ENCODE measurements at regions not wholly inside any gene's neighbourhood (a gene's known extent, or its start where the extent isn't known, plus 50 kb on each side); places are given as distances from the start of the nearest gene placed in this dataset.

DNA sequence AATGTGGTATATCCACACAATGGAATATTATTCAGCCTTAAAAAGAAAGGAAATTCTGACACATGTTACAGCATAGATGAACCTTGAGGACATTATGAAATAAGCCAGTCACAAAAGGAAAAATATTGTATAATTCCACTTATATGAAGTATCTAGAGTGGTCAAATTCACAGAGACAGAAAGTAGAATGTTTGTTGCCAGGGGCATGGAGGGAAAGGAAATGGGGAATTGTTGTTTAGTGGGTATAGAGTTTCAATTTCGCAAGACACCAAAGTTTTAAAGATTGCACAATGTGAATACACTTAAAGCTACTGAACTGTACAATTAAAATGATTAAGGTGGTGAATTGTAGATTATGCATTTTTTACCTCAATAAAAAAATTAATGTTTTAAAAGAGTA is 92.9 kb downstream of the TXNL1 start:
- H3K4me3 ChIP-seq (ENCODE audit: low read length): no peak overlapping the region
- no peak for DNase-seq (ENCODE audit: low read depth, low spot score)

DNA sequence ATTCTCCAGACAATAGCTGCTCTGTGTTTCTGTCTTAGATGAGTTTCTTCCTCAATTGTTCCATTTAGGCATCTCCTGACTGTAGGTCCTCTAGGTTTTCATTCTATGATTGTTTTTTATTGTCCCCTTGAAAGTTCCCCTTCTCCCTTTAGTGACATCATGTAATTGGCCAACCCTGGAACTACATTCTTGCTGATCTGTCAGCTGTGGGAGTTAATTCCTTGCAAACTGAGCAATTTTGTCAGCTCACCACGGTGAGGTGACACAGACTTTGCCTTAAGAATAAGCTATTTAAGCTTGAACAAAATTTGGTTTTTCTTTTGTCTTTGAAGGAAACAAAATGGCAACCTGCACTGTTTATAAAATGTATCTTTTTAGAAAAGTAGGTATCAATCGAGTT is 95.9 kb downstream of the TXNL1 start:
- DNase-seq (ENCODE audit: low read depth, low spot score): no peak
- no peak overlapping the region for H3K4me3 ChIP-seq (ENCODE audit: low read length)

DNA sequence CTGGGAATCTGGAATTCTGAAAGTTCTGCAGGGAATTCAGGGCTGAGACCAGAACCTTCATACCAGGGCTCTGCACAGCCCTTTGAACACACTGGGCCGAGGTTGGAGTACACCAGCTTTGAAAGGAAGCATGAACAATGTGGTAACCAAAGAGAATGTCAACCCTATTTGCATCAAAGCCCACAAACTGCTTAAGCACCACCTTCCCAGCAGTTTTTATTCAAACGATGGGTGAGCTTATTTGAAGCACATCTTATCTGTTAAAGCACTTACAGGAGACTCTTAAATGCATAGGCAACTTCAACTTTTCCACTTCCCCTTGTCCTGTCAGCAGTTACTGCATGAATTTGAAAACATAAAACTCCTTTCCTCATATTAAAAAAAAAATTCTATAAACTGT is 96.6 kb downstream of the TXNL1 start:
- no peak overlapping the region for H3K4me3 ChIP-seq (ENCODE audit: low read length)
- peak; percentile 29 for DNase-seq (ENCODE audit: low read depth, low spot score)

DNA sequence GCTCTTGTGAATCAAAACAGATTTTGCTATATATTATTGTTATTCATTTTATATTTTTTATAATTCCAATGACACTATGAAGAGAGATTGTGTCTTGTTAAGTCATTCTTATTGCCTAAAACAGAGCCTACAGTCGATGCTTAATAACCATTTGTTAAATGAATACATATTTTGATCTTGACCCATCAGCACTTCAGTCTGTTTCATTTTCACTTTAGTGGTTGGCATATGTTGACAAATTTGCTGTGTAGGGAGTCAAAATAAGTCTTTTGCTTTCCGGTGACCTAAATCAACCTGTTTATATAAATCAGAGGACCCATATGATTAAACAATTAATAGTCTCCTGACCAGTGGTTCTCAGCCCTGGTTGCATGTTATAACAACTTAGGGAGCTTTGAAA is 97.1 kb downstream of the TXNL1 start:
- H3K4me3 ChIP-seq (ENCODE audit: low read length): no peak overlapping the region
- DNase-seq (ENCODE audit: low read depth, low spot score): no peak

DNA sequence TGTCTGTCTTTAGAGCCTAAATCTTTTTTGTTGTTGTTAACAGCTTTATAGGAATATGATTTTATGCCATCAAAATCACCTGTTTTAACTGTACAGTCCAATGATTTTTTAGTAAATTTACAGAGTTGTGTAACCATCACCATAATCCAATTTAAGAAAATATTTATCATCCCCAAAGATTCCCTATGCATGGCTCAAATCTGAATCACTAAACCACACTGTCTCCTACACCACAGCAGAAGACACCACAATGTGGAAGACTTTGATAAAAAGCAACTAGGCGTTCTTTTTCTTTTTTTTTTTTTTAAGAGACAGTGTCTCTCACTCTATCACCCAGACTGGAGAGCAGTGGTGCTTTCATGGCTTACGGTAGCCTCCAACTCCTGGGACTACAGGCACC is 99.6 kb downstream of the TXNL1 start:
- DNase-seq (ENCODE audit: low read depth, low spot score): peak; percentile 5
- no peak overlapping the region for H3K4me3 ChIP-seq (ENCODE audit: low read length)

DNA sequence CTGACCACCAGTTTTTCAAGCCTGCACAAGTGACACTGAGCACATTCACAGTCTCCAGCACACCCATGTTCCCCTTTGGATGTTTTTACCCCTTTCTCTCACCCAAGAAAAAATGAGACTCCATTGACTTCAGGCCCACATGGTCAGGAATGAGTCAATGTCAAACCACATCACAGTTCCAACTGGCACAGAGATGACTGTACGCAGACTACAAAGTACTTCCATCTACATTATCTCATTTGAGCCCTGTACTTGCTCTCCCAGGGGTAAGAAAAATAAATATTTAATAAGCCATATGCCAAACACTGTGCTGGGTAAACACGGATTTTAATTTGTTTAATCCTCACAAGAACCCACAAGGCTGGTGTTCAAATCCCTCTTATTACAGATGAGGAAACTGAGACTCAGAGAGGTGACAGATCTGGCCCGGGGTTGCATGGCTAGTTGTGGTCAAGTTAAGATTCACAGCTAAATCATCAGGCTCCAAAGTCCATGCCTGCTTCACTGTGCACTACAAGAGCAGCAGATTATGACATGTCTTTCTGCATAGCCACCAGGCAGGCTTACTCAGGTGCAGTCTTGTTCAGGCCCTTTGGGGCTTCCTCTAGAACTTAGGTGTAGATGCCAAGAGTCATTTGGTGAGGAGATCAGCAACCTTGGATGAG is 106.1 kb downstream of the TXNL1 start:
- no peak for DNase-seq (ENCODE audit: low read depth, low spot score)
- H3K4me3 ChIP-seq (ENCODE audit: low read length): no peak overlapping the region

DNA sequence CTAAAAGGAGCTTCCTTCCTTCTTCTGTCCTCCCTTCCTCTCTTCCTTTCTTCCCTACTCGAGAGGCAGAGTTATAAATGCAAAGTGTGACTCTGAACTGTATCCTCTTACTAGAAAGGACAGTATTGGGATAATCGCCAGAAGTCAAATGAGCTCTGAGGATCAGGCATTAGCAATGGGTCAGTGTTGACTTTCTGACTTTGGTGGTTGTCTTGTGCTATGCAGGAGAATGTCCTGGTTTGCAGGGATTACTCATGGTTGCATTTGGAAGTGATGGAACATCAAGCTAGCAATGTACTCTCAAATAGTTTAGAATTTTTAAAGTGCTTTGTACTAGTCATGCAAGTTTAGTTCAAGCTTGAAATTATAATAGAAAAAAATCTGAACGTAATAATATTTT is 115.6 kb downstream of the TXNL1 start:
- H3K4me3 ChIP-seq (ENCODE audit: low read length): no peak overlapping the region
- no peak for DNase-seq (ENCODE audit: low read depth, low spot score)

DNA sequence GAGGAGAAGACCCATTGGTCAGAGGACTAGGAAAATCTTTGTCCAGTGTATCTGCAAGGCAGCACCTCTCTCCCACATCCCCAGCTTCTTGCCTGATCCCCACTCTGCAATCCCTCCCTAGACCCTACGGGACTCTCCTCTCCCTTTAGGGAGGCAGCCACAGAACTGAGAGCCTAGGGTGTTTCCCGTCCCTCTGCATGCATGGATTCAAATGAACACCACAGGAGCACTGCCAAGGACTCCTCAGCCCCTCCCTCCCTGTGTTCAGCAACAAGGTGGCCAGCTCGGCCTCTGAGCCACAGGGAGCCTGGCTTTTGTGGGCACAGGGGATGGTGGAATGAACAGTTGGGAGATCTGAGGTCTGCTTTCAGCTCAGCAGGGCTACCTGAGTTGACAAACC is 117.1 kb downstream of the TXNL1 start:
- no peak for DNase-seq (ENCODE audit: low read depth, low spot score)
- no peak overlapping the region for H3K4me3 ChIP-seq (ENCODE audit: low read length)

DNA sequence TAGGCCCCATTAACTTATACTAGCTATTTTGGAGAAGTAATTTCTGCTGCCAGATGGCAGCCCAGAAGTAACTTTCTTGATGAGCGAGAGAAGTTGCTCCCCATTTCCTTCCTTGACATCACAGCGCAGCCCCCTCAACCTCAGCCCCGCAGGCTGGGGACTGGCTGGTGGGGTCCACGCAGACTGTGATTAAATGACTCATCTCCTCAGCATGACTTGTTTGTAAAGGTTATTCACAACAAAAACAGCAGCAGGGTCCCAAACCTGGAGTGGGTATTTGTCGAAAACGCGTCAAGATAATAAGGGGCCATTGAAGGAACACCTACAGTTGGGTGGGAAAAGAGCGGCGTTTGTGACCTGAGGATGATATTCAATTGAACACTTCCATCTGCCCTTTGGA is 120.6 kb downstream of the TXNL1 start:
- no peak for DNase-seq (ENCODE audit: low read depth, low spot score)
- no peak overlapping the region for H3K4me3 ChIP-seq (ENCODE audit: low read length)

DNA sequence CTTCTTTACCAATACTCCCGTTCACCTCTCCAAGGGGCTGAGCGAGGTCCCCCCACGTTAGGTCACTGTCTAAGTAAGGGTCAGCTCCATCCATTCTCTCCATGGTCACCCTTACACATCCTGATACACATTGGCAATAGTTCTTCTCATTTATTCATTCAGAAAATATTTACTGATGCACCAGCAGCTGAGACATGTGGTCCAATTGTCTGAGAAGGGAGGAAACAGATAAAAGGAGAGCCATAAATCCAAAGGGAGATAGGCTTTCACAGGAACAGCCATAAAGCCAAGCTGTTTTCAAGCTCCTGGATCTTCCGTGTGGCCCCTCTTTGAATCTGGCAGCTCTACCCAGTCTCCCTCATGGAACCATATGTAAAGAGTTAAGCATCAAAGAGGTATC is 121.2 kb downstream of the TXNL1 start:
- no peak overlapping the region for H3K4me3 ChIP-seq (ENCODE audit: low read length)
- DNase-seq (ENCODE audit: low read depth, low spot score): no peak

DNA sequence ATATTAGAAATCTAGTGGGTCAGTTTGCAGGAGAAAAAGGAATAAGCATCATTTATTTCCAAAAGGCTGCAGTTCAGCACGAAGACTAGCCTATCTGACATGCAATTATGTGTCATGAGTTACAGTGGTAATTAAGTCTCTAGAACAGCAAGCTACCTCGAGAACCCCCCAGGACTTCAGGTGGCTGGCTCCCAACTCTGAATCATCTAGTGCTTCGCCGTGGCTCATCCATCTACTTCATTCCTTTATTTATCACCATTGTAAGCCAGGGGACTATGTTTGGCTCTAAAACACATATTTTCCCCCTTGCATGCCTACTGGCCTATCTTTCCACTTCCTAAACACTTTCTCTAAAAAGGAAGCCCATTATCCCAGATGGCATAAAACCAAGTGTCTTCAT is 121.6 kb downstream of the TXNL1 start:
- no peak for DNase-seq (ENCODE audit: low read depth, low spot score)
- no peak overlapping the region for H3K4me3 ChIP-seq (ENCODE audit: low read length)

DNA sequence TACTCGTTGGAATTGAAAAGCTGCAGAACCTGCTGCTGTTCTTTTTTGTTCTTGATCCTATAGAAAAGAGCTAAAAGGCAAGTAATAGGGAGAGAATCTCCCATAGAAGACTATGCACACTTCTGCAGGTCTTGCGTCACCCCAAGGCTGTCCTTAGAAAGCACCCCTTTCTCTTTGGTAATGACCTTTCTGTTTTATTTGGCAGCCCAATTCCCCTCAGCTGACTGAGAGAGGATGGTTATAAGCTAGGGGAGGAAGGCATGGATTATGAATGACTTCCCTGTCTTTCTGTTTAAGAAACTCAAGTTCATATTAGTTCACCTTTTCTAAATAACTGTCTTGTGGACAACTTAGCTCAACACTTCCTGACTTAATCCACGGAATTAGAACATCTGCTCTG is 122.9 kb downstream of the TXNL1 start:
- no peak overlapping the region for H3K4me3 ChIP-seq (ENCODE audit: low read length)
- DNase-seq (ENCODE audit: low read depth, low spot score): no peak

DNA sequence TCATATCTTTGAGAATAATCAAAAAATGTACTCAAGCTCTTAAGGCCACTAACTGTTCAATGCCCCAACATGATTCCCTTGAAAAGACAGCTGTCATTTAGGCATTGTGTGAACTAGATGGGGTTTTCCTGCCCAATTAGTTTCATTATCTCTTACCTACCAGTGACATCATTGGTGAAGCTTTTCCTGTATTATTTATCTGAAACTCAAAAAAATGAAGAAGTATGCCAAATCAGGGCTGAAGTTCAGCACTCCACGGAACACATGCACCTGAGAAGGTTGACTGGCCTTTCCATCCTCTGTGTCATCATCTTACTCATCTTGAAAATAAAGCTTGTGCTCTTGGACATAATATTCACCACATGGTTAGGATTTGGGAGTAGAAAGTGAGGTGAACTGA is 126.4 kb downstream of the TXNL1 start:
- H3K4me3 ChIP-seq (ENCODE audit: low read length): no peak overlapping the region
- DNase-seq (ENCODE audit: low read depth, low spot score): no peak

DNA sequence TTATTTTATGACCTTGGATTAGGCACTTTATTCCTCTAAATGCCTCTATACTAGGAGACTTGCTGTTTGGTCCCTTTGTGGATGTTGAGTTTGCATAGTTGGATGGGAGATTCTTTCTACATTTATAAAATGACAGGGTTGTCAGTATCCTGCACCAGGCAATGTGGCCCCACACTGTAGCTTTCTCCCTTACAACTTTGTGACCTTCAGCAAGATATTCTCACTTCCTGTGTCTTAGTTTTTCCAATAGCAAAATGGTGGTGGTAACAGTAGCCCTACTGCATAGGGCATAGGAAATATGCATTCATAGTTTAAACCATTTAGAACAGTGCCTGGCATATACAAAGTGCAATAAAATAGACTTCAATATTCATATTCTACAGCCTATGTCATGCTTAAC is 128.3 kb downstream of the TXNL1 start:
- H3K4me3 ChIP-seq (ENCODE audit: low read length): no peak overlapping the region
- DNase-seq (ENCODE audit: low read depth, low spot score): no peak

DNA sequence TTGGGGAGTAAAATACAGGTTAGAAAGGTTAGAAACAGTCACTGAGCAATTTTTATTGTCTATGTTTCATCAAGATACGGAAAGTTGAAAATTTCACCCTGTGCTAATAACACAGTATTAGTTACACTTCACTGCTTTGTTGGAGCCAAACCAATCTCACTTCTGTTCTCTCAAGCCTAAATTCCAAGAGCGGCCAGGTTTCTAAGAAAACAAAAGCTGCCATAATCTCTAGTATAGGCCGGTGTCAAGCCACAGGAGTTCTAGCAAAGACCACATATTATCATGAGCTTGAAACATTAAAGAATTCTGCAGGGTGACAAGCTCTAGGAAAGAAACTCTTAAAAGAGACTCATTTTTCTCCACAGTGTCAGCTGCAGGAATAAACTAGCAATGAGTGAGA is 128.7 kb downstream of the TXNL1 start:
- DNase-seq (ENCODE audit: low read depth, low spot score): no peak
- H3K4me3 ChIP-seq (ENCODE audit: low read length): no peak overlapping the region

DNA sequence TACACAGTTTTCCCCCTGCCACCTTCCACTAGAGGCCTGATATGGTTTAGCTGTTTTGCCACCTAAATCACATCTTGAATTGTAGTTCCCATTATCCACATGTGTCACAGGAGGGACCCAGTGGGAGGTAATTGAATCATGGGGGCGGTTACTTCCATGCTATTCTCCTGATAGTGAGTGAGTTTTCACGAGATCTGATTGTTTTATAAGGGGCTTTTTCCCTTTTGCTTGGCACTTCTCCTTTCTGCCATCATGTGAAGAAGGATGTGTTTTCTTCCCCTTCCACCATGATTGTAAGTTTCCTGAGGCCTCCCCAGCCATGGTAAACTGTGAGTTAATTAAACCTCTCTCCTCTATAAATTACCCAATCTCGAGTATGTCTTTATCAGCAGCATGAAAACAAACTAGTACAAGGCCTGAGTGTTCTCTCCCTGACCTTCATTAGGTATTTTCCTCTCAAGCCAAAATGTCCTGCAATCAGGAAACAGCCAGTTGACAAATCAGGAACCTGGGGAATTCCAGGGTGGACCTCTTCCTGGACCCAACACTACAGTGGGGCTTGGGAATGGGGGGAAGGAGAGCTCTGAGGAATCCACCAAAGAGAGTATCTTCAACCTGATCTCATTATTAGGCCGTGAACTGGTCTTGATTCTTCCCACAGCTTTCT is 129.9 kb downstream of the TXNL1 start:
- no peak overlapping the region for H3K4me3 ChIP-seq (ENCODE audit: low read length)
- no peak for DNase-seq (ENCODE audit: low read depth, low spot score)

DNA sequence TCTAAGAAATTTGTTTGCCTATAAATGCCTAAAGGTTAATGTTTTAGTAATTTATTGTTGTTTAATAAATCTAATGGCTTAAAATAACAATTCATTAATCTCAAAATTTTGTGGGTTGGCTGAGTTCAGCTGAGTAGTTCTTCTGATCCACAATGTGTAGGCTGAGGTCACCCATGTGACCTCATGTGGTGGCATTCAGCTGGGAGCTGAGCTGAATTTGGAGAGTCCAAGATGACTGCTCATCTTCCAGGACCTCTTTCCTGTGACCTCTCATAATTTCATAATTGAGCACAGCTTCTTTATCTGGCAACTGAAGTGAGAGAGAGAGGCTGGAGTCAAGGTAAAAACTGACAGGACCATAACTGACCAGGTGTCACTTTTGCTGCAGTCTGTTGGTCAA is 132.4 kb downstream of the TXNL1 start:
- DNase-seq (ENCODE audit: low read depth, low spot score): no peak
- H3K4me3 ChIP-seq (ENCODE audit: low read length): no peak overlapping the region

DNA sequence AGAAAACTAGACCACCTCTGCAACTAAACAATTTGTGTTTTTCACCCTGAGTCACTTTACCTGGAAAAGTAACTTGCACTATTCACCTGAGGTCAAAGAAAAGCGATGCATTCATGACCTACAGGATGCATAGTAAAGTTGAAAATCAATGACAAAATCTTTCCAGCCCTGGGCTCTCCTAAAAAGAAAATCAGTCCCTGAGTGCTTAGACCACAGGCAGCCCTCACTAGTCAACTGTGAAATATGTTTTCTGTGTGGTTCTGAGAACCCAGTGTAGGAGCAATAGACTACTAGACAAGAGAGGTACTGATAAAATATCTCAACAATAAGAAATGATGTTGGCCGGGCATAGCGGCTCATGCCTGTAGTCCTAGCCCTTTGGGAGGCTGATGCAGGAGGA is 133.1 kb downstream of the TXNL1 start:
- H3K4me3 ChIP-seq (ENCODE audit: low read length): no peak overlapping the region
- DNase-seq (ENCODE audit: low read depth, low spot score): no peak

DNA sequence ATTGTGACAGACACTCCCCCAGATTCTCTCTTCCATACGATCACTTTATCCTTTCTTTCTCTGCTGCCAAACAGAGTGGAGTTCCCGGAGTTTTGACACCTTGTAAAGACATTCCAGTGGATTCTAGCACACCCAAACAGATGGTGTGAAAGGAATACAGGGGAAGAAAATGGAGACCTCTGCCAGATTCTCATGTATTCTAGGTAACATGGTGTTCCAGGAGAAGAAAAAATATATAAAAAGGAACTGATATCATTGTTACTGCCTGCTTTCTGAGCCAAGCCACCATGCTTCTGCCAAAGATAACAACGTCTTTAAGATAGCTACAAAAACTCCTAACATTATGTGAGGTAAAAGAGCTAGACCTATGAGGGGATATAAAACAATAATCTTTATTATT is 136.5 kb downstream of the TXNL1 start:
- H3K4me3 ChIP-seq (ENCODE audit: low read length): no peak overlapping the region
- DNase-seq (ENCODE audit: low read depth, low spot score): no peak

DNA sequence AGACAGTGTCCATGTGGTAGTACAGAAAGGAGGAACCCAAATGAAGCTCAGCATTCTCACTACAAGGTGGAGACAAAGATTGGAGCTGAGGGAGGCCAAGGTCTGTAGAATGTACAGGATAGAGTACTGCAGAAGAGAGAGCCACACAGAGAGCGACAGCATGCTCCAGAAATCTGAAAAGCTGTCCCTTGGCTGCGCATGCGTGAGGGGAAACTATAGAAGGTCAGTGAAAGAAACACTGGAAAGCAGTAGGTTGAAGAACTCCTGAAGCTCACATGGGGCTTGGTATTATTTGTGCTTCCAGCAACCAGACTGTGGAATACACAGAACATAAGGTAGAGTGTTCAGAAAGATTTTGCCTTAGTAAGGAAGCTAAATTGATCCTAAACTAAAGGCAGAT is 142.5 kb downstream of the TXNL1 start:
- H3K4me3 ChIP-seq (ENCODE audit: low read length): no peak overlapping the region
- no peak for DNase-seq (ENCODE audit: low read depth, low spot score)

DNA sequence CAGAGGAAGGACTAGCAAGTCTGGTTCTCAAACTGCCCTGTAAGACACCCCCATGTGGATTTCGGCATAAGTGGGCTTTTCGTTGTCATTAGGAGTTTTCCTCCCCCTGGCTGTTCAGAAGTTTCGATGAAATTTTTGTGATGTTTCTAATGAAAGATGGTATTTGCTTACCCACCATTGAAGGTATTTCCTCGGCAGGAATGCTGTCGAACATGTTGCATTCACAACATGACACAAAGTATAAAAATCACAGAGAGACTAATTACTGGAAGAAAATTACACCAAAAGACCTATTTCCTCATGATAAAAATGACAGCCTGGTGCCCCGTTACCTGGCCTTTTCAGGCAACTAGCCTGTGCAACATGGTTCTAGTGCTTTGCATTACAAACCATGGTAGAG is 144.9 kb downstream of the TXNL1 start:
- H3K4me3 ChIP-seq (ENCODE audit: low read length): no peak overlapping the region
- no peak for DNase-seq (ENCODE audit: low read depth, low spot score)

All from Jurkat, Clone E6-1 (cell line).